ENCODE measurements at regions not wholly inside any gene's neighbourhood (a gene's known extent, or its start where the extent isn't known, plus 50 kb on each side); places are given as distances from the start of the nearest gene placed in this dataset.

GRCh38 chrX:96564595-96564994, 120.0 kb upstream of the DIAPH2 start:
- Histone ChIP-seq H3K4me1 (ENCODE audit: control insufficient read depth in 1 of 2, insufficient read depth in 2 of 2, low read length in 2 of 2) (no peaks in the 10 kb centered on the region), H3K9me3 (ENCODE audit: control insufficient read depth, low read length) (no peaks in the 10 kb centered on the region), H3K27ac (ENCODE audit: low read depth in 1 of 2, low read length in 2 of 2) (no peak overlapping the region), H3K36me3 (ENCODE audit: control insufficient read depth in 1 of 2, insufficient read depth in 2 of 2, low read length in 1 of 2) (no peaks in the 10 kb centered on the region), H3K27me3 (ENCODE audit: control insufficient read depth in 1 of 2, insufficient read depth in 2 of 2, low read length in 1 of 2) (no peaks in the 10 kb centered on the region), H3K4me3 (ENCODE audit: low read length in 2 of 2) (no peak overlapping the region)
- ATAC-seq (ENCODE audit: low FRiP score) (no peak), DNase-seq (no peak)
- WGBS, 2 donors, result 71 to 84% methylated on average over 1 of the region's 1 CpG
- intact Hi-C loops (cut with DNase I), result no loop called here

GRCh38 chrX:96566878-96567277, 117.8 kb upstream of the DIAPH2 start:
- H3K4me3 ChIP-seq (ENCODE audit: low read length in 2 of 2), result no peak overlapping the region
- H3K9me3 ChIP-seq (ENCODE audit: control insufficient read depth, low read length), result no peaks in the 10 kb centered on the region
- DNase-seq, result no peak
- no peaks in the 10 kb centered on the region for H3K4me1 ChIP-seq (ENCODE audit: control insufficient read depth in 1 of 2, insufficient read depth in 2 of 2, low read length in 2 of 2)
- no peak for ATAC-seq (ENCODE audit: low FRiP score)
- no peaks in the 10 kb centered on the region for H3K36me3 ChIP-seq (ENCODE audit: control insufficient read depth in 1 of 2, insufficient read depth in 2 of 2, low read length in 1 of 2)
- H3K27me3 ChIP-seq (ENCODE audit: control insufficient read depth in 1 of 2, insufficient read depth in 2 of 2, low read length in 1 of 2), result no peaks in the 10 kb centered on the region
- intact Hi-C loops (cut with DNase I), result no loop called here
- no peak overlapping the region for H3K27ac ChIP-seq (ENCODE audit: low read depth in 1 of 2, low read length in 2 of 2)
- WGBS, 2 donors, result 68 to 84% methylated on average over 3 of the region's 3 CpGs

DNA sequence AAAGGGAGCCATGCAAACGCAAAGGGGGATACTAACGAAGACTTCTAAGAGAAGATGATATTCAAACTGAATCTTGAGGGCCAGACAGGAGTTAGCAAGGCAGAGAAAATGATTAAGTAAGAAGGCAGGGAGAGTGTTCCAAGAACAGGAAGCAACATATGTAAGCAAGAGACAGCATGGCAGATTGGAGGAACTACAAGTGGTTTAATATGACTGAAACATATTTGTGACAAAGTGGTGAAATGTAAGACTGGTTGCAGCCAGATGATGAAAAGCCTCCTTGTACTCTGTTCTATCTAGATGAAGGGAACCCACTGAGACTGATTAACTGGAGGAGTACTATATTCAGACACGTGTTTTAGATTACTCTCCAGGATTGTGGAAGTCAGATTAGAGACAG, 116.6 kb upstream of the DIAPH2 start:
- Histone ChIP-seq H3K4me3 (ENCODE audit: low read length in 2 of 2) (no peak overlapping the region), H3K36me3 (ENCODE audit: control insufficient read depth in 1 of 2, insufficient read depth in 2 of 2, low read length in 1 of 2) (no peaks in the 10 kb centered on the region), H3K4me1 (ENCODE audit: control insufficient read depth in 1 of 2, insufficient read depth in 2 of 2, low read length in 2 of 2) (no peaks in the 10 kb centered on the region), H3K27me3 (ENCODE audit: control insufficient read depth in 1 of 2, insufficient read depth in 2 of 2, low read length in 1 of 2) (no peaks in the 10 kb centered on the region), H3K9me3 (ENCODE audit: control insufficient read depth, low read length) (no peaks in the 10 kb centered on the region), H3K27ac (ENCODE audit: low read depth in 1 of 2, low read length in 2 of 2) (no peak overlapping the region)
- 72 to 92% methylated on average over 3 of the region's 3 CpGs for WGBS, 2 donors
- ATAC-seq (ENCODE audit: low FRiP score) (no peak), DNase-seq (no peak)
- intact Hi-C loops (cut with DNase I), result no loop called here

- WGBS, 2 donors, result 85 to 89% methylated on average over 3 of the region's 3 CpGs
- H3K4me1 ChIP-seq (ENCODE audit: control insufficient read depth in 1 of 2, insufficient read depth in 2 of 2, low read length in 2 of 2), result no peaks in the 10 kb centered on the region
- ATAC-seq (ENCODE audit: low FRiP score), result no peak
Observed at GRCh38 chrX:96569034-96569433, 115.6 kb upstream of the DIAPH2 start.

GRCh38 chrX:96575011-96575410, 109.6 kb upstream of the DIAPH2 start:
- Histone ChIP-seq H3K9me3 (ENCODE audit: control insufficient read depth, low read length) (no peaks in the 10 kb centered on the region), H3K27ac (ENCODE audit: low read depth in 1 of 2, low read length in 2 of 2) (no peak overlapping the region), H3K4me3 (ENCODE audit: low read length in 2 of 2) (no peak overlapping the region), H3K4me1 (ENCODE audit: control insufficient read depth in 1 of 2, insufficient read depth in 2 of 2, low read length in 2 of 2) (no peaks in the 10 kb centered on the region), H3K36me3 (ENCODE audit: control insufficient read depth in 1 of 2, insufficient read depth in 2 of 2, low read length in 1 of 2) (no peaks in the 10 kb centered on the region), H3K27me3 (ENCODE audit: control insufficient read depth in 1 of 2, insufficient read depth in 2 of 2, low read length in 1 of 2) (no peaks in the 10 kb centered on the region)
- WGBS, 2 donors, result 93 to 100% methylated on average over 1 of the region's 1 CpG
- no peak for DNase-seq
- intact Hi-C loops (cut with DNase I), result no loop called here
- no peak for ATAC-seq (ENCODE audit: low FRiP score)

More at GRCh38 chrX:96569034-96569433, 115.6 kb upstream of the DIAPH2 start:
- Histone ChIP-seq H3K4me3 (ENCODE audit: low read length in 2 of 2) (no peak overlapping the region), H3K27ac (ENCODE audit: low read depth in 1 of 2, low read length in 2 of 2) (no peak overlapping the region), H3K27me3 (ENCODE audit: control insufficient read depth in 1 of 2, insufficient read depth in 2 of 2, low read length in 1 of 2) (no peaks in the 10 kb centered on the region), H3K9me3 (ENCODE audit: control insufficient read depth, low read length) (no peaks in the 10 kb centered on the region), H3K36me3 (ENCODE audit: control insufficient read depth in 1 of 2, insufficient read depth in 2 of 2, low read length in 1 of 2) (no peaks in the 10 kb centered on the region)
- intact Hi-C loops (cut with DNase I), result no loop called here
- DNase-seq, result no peak

- intact Hi-C loops (cut with DNase I), result no loop called here
- Histone ChIP-seq H3K9me3 (ENCODE audit: control insufficient read depth, low read length) (no peaks in the 10 kb centered on the region), H3K4me1 (ENCODE audit: control insufficient read depth in 1 of 2, insufficient read depth in 2 of 2, low read length in 2 of 2) (no peaks in the 10 kb centered on the region), H3K4me3 (ENCODE audit: low read length in 2 of 2) (no peak overlapping the region), H3K36me3 (ENCODE audit: control insufficient read depth in 1 of 2, insufficient read depth in 2 of 2, low read length in 1 of 2) (no peaks in the 10 kb centered on the region), H3K27me3 (ENCODE audit: control insufficient read depth in 1 of 2, insufficient read depth in 2 of 2, low read length in 1 of 2) (no peaks in the 10 kb centered on the region), H3K27ac (ENCODE audit: low read depth in 1 of 2, low read length in 2 of 2) (no peak overlapping the region)
- no peak for ATAC-seq (ENCODE audit: low FRiP score)
- DNase-seq, result no peak
- 32 to 67% methylated on average over 2 of the region's 2 CpGs for WGBS, 2 donors
Observed at GRCh38 chrX:96576368-96576767, 108.3 kb upstream of the DIAPH2 start.

DNA sequence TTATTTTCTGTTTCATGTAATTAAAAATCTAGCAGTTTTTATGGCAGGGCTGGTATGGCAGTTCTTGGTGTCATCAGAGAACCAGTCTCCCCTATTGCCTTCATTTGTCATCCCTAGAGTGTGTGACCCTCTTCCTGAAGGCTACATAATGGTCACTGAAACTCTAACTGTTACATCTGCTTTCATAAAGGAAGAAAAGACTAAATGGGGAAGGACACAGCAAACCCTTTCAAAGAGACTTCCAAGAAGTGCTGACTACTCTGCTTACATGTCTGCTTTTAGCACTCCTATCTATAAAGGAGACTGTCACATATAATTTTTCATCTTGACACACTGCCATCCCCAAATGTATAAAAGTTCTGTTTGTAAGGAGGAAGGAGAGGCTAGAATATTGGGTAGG, 105.9 kb upstream of the DIAPH2 start:
- Histone ChIP-seq H3K36me3 (ENCODE audit: control insufficient read depth in 1 of 2, insufficient read depth in 2 of 2, low read length in 1 of 2) (no peaks in the 10 kb centered on the region), H3K27ac (ENCODE audit: low read depth in 1 of 2, low read length in 2 of 2) (no peak overlapping the region), H3K9me3 (ENCODE audit: control insufficient read depth, low read length) (no peaks in the 10 kb centered on the region), H3K4me1 (ENCODE audit: control insufficient read depth in 1 of 2, insufficient read depth in 2 of 2, low read length in 2 of 2) (no peaks in the 10 kb centered on the region), H3K4me3 (ENCODE audit: low read length in 2 of 2) (no peak overlapping the region), H3K27me3 (ENCODE audit: control insufficient read depth in 1 of 2, insufficient read depth in 2 of 2, low read length in 1 of 2) (no peaks in the 10 kb centered on the region)
- DNase-seq, result no peak
- ATAC-seq (ENCODE audit: low FRiP score), result no peak
- intact Hi-C loops (cut with DNase I), result no loop called here

GRCh38 chrX:96579252-96579651, 105.4 kb upstream of the DIAPH2 start:
- no peak overlapping the region for H3K27ac ChIP-seq (ENCODE audit: low read depth in 1 of 2, low read length in 2 of 2)
- no peak for ATAC-seq (ENCODE audit: low FRiP score)
- H3K36me3 ChIP-seq (ENCODE audit: control insufficient read depth in 1 of 2, insufficient read depth in 2 of 2, low read length in 1 of 2), result no peaks in the 10 kb centered on the region

GRCh38 chrX:96590403-96590802, 94.2 kb upstream of the DIAPH2 start:
- WGBS, 2 donors, result 86 to 98% methylated on average over 2 of the region's 2 CpGs
- no peaks in the 10 kb centered on the region for H3K36me3 ChIP-seq (ENCODE audit: control insufficient read depth in 1 of 2, insufficient read depth in 2 of 2, low read length in 1 of 2)
- DNase-seq (no peak), ATAC-seq (ENCODE audit: low FRiP score) (no peak)
- no peak overlapping the region for H3K4me3 ChIP-seq (ENCODE audit: low read length in 2 of 2)
- intact Hi-C loops (cut with DNase I), result no loop called here
- H3K4me1 ChIP-seq (ENCODE audit: control insufficient read depth in 1 of 2, insufficient read depth in 2 of 2, low read length in 2 of 2), result no peaks in the 10 kb centered on the region
- H3K27ac ChIP-seq (ENCODE audit: low read depth in 1 of 2, low read length in 2 of 2), result no peak overlapping the region
- H3K27me3 ChIP-seq (ENCODE audit: control insufficient read depth in 1 of 2, insufficient read depth in 2 of 2, low read length in 1 of 2), result no peaks in the 10 kb centered on the region
- H3K9me3 ChIP-seq (ENCODE audit: control insufficient read depth, low read length), result no peaks in the 10 kb centered on the region

More at GRCh38 chrX:96579252-96579651, 105.4 kb upstream of the DIAPH2 start:
- Histone ChIP-seq H3K9me3 (ENCODE audit: control insufficient read depth, low read length) (no peaks in the 10 kb centered on the region), H3K27me3 (ENCODE audit: control insufficient read depth in 1 of 2, insufficient read depth in 2 of 2, low read length in 1 of 2) (no peaks in the 10 kb centered on the region), H3K4me3 (ENCODE audit: low read length in 2 of 2) (no peak overlapping the region), H3K4me1 (ENCODE audit: control insufficient read depth in 1 of 2, insufficient read depth in 2 of 2, low read length in 2 of 2) (no peaks in the 10 kb centered on the region)
- intact Hi-C loops (cut with DNase I), result no loop called here
- no peak for DNase-seq

Data from aorta (tissue), 5 donors.